ENCODE measurements at regions not wholly inside any gene's neighbourhood (a gene's known extent, or its start where the extent isn't known, plus 50 kb on each side); places are given as distances from the start of the nearest gene placed in this dataset.
"Not testable (repeated sequence)": the region's sequence is repeated elsewhere in the genome, so short reads cannot be mapped to it uniquely, and the experiment has no call there.

DNA sequence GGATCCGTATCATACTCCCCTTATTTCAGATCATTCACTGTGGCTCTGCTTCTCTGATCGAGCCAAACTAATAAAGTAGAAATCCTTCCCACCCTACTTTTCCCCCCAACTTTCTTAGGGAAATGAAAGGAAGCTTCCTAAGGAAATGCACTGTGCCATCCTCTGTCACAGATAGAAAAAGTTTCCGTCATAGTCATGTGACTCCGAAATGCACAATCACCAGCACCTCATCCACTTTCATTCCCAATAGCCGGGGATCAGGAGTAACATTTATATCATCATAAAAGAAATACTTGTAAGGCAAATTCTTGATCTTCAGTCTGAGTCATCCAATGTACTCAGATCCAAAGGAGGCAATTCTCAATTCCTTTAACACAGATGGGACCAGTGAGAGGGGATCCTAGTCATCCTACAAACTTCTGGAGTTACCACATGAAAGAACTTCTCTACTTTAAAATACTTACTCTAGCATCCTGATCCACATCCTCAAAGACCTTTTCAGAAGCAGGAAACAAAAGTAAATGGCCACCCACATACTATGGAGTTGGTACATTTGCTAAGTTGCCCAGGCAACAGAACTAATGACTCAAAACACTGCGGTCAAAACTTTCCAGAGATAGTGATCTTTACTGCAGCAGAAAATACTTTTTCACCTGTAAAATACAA is 97.8 kb upstream of the ZC3H11B start:
- no peaks in the 10 kb centered on the region for H3K9me3 ChIP-seq
- no peaks in the 10 kb centered on the region for H3K36me3 ChIP-seq
- intact Hi-C loops (cut with DNase I) = no loop called here
- no peak for DNase-seq
- 91 to 94% (median 93%) methylated on average over 6 of the region's 6 CpGs for WGBS, 3 donors
- no peak for TF ChIP-seq EP300 (IDR thresholded peaks at IDR 0.05)
- TF ChIP-seq CTCF (IDR thresholded peaks at IDR 0.05) = no peak
- TF ChIP-seq POLR2A (IDR thresholded peaks at IDR 0.05) = no peak
- no peak overlapping the region for H3K27ac ChIP-seq
- no peak overlapping the region for H3K4me3 ChIP-seq
- no peaks in the 10 kb centered on the region for H3K4me1 ChIP-seq (ENCODE audit: insufficient read depth)
- no peaks in the 10 kb centered on the region for H3K27me3 ChIP-seq

DNA sequence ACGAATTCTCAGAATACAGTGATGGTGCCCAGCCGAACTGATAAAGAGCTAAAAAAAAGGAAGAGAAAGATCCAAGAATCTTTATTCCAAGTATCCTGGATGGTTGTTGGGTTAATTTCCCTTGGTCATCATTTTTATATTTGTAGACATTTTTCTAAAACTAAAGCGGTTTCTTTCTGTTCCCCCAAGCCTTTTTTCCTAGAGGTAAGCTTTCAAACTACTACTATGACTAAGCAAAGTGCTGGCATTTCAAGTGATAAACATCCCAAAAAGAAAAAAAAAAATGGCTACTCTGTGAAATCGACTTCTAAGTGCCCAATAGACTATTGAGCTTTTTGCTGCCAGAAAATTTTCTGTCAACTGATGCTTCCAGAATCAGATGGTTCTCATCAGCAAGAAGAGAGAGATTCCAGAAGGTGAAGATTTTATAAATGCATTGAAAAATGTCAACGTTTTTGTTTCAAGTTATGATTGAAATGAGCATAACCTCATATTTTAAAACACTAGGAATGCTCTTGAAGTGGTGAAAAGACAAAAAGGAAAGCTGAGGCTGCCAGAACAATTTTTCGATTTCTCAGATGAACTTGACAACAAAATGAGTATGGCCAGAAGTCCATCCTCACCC is 96.1 kb upstream of the ZC3H11B start:
- TF ChIP-seq POLR2A (IDR thresholded peaks at IDR 0.05) = no peak
- TF ChIP-seq CTCF (IDR thresholded peaks at IDR 0.05) = no peak
- TF ChIP-seq EP300 (IDR thresholded peaks at IDR 0.05) = no peak
- H3K36me3 ChIP-seq = no peaks in the 10 kb centered on the region
- no peaks in the 10 kb centered on the region for H3K27me3 ChIP-seq
- WGBS, 3 donors = 29 to 49% (median 32%) methylated on average over 6 of the region's 6 CpGs
- DNase-seq = no peak
- H3K4me1 ChIP-seq (ENCODE audit: insufficient read depth) = no peaks in the 10 kb centered on the region
- H3K4me3 ChIP-seq = no peak overlapping the region
- no peaks in the 10 kb centered on the region for H3K9me3 ChIP-seq
- intact Hi-C loops (cut with DNase I) = no loop called here
- no peak overlapping the region for H3K27ac ChIP-seq

DNA sequence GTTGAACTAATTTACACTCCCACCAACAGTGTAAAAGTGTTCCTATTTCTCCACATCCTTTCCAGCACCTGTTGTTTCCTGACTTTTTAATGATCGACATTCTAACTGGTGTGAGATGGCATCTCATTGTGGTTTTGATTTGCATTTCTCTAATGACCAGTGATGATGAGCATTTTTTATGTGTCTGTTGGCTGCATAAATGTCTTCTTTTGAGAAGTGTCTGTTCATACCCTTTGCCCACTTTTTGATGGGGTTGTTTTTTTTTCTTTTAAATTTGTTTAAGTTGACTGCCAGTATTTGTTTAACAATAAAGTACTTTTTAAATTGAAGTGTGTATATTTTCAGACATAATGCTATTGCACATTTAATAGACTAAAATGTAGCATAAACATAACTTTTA is 95.0 kb upstream of the ZC3H11B start:
- DNase-seq; H3K27ac ChIP-seq; H3K36me3 ChIP-seq; H3K4me3 ChIP-seq; H3K27me3 ChIP-seq; intact Hi-C loops (cut with DNase I); H3K9me3 ChIP-seq; H3K4me1 ChIP-seq (ENCODE audit: insufficient read depth): not testable (repeated sequence)
- WGBS, 3 donors = 96 to 98% (median 97%) methylated on average over 1 of the region's 1 CpG

DNA sequence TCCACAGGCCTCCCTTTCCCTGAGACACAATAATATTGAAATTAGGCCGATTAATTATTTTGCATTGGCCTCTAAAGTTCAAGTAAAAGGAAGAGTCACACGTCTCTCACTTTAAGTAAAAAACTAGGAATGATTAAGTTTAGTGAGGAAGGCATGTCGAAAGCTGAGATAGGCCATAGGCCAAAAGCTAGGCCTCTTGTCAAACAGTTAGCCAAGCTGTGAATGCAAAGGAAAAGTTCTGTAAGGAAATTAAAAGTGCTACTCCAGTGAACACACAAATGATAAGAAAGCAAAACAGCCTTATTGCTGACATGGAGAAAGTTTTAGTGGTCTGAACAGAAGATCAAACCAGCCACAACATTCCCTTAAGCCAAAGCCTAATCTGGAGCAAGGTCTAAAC is 91.4 kb upstream of the ZC3H11B start:
- H3K4me1 ChIP-seq (ENCODE audit: insufficient read depth); H3K36me3 ChIP-seq; H3K27ac ChIP-seq; H3K27me3 ChIP-seq; DNase-seq; H3K9me3 ChIP-seq; H3K4me3 ChIP-seq; intact Hi-C loops (cut with DNase I): not testable (repeated sequence)
- WGBS, 3 donors = 8 to 24% (median 10%) methylated on average over 3 of the region's 3 CpGs

- no peak for DNase-seq
- Histone ChIP-seq H3K4me3 (no peak overlapping the region), H3K4me1 (ENCODE audit: insufficient read depth) (peaks cover 6% of the 10 kb centered on the region), H3K9me3 (no peaks in the 10 kb centered on the region), H3K27ac (no peak overlapping the region), H3K27me3 (no peaks in the 10 kb centered on the region), H3K36me3 (no peaks in the 10 kb centered on the region)
- TF ChIP-seq POLR2A (IDR thresholded peaks at IDR 0.05) (no peak), EP300 (IDR thresholded peaks at IDR 0.05) (no peak), CTCF (IDR thresholded peaks at IDR 0.05) (no peak)
- intact Hi-C loops (cut with DNase I) = no loop called here
- 95 to 98% (median 97%) methylated on average over 3 of the region's 3 CpGs for WGBS, 3 donors
Measured at GRCh38 chr1:219703368-219703639, 90.4 kb upstream of the ZC3H11B start.

All from ovary (tissue), 7 donors.